ENCODE measurements at regions not wholly inside any gene's neighbourhood (a gene's known extent, or its start where the extent isn't known, plus 50 kb on each side); places are given as distances from the start of the nearest gene placed in this dataset.
"Not testable (repeated sequence)": the region's sequence is repeated elsewhere in the genome, so short reads cannot be mapped to it uniquely, and the experiment has no call there.

GRCh38 chr11:110347660-110348059, 51.2 kb upstream of the RDX start:
- no peak for DNase-seq (ENCODE audit: low spot score)
- H3K27ac ChIP-seq, result no peak overlapping the region
- ChIA-PET CTCF (no interaction called here), POLR2A (ENCODE audit: low non-redundant PET) (no interaction called here)
- TF ChIP-seq CTCF (conservative IDR thresholded peaks at IDR 0.05; ENCODE audit: low read depth), result no peak

- H3K27ac ChIP-seq, result no peak overlapping the region
- ChIA-PET CTCF (no interaction called here), POLR2A (ENCODE audit: low non-redundant PET) (no interaction called here)
- TF ChIP-seq CTCF (conservative IDR thresholded peaks at IDR 0.05; ENCODE audit: low read depth), result no peak
- no peak for DNase-seq (ENCODE audit: low spot score)
Measured at GRCh38 chr11:110349138-110349996, 53.0 kb upstream of the RDX start.

- CTCF ChIA-PET, result interaction anchor here (0.7 kb wide), 1 partner anchor 15 kb away, joined by 3 read pairs; no protein-coding TSS in a partner anchor
- POLR2A ChIA-PET (ENCODE audit: low non-redundant PET); DNase-seq (ENCODE audit: low spot score); H3K27ac ChIP-seq: not testable (repeated sequence)
Measured at GRCh38 chr11:110349997-110350383, 53.6 kb upstream of the RDX start.

- POLR2A ChIA-PET (ENCODE audit: low non-redundant PET), result no interaction called here
Measured at GRCh38 chr11:110355011-110355744, 58.8 kb upstream of the RDX start.

GRCh38 chr11:110356762-110357671, 60.6 kb upstream of the RDX start:
- POLR2A ChIA-PET (ENCODE audit: low non-redundant PET), result no interaction called here

More at GRCh38 chr11:110355011-110355744, 58.8 kb upstream of the RDX start:
- no peak for TF ChIP-seq CTCF (conservative IDR thresholded peaks at IDR 0.05; ENCODE audit: low read depth)
- no peak overlapping the region for H3K27ac ChIP-seq
- DNase-seq (ENCODE audit: low spot score), result no peak
- CTCF ChIA-PET, result interaction anchor here (0.7 kb wide), 1 partner anchor 43 kb away, joined by 3 read pairs; no protein-coding TSS in a partner anchor

GRCh38 chr11:110358336-110358735, 61.9 kb upstream of the RDX start:
- H3K27ac ChIP-seq, result no peak overlapping the region
- no peak for TF ChIP-seq CTCF (conservative IDR thresholded peaks at IDR 0.05; ENCODE audit: low read depth)
- ChIA-PET POLR2A (ENCODE audit: low non-redundant PET) (no interaction called here), CTCF (interaction anchor here (0.6 kb wide), 1 partner anchor 14 kb away, joined by 3 read pairs; no protein-coding TSS in a partner anchor)
- DNase-seq (ENCODE audit: low spot score), result no peak

More at GRCh38 chr11:110356762-110357671, 60.6 kb upstream of the RDX start:
- no peak overlapping the region for H3K27ac ChIP-seq
- DNase-seq (ENCODE audit: low spot score), result no peak
- CTCF ChIA-PET, result interaction anchor here (0.5 to 0.6 kb wide), 3 partner anchors 21 to 1547 kb away, joined by 3 read pairs; no protein-coding TSS in a partner anchor
- TF ChIP-seq CTCF (conservative IDR thresholded peaks at IDR 0.05; ENCODE audit: low read depth), result no peak

GRCh38 chr11:110360781-110361408, 64.5 kb upstream of the RDX start:
- H3K27ac ChIP-seq; DNase-seq (ENCODE audit: low spot score); POLR2A ChIA-PET (ENCODE audit: low non-redundant PET): not testable (repeated sequence)
- CTCF ChIA-PET, result interaction anchor here (0.6 kb wide), 1 partner anchor 154 kb away, joined by 4 read pairs; no protein-coding TSS in a partner anchor

Data from RWPE1 (cell line).